Activated CD8-positive, alpha-beta T cell treated with anti-CD3 and anti-CD28 coated beads for 36 hours (primary cell): ENCODE measurements at regions not wholly inside any gene's neighbourhood (a gene's known extent, or its start where the extent isn't known, plus 50 kb on each side); places are given as distances from the start of the nearest gene placed in this dataset.

ENCODE experiments used
- ATAC-seq: fragments of 200-7000 bp; cut with Tn5 transposase; one replicate; pipeline ENCODE4 v1.10.0; 2021; ENCODE audit warnings: mild to moderate bottlenecking, moderate library complexity
- CTCF ChIA-PET: fragments of 350-600 bp; sonication (Branson Sonifier 250); formaldehyde crosslinking; loops from one replicate; lab custom pipeline; 2021; ENCODE audit warnings: antibody characterized with exemption; lab: Charles Lee
- POLR2A ChIA-PET: fragments of 350-600 bp; sonication (Branson Sonifier 250); formaldehyde crosslinking; loops from one replicate; lab custom pipeline; 2021; ENCODE audit warnings: antibody characterized with exemption; lab: Charles Lee
- DNase-seq: peaks from one replicate; pipeline ENCODE4 v3.0.0-alpha.2; 2020
- H3K27ac Mint-ChIP-seq: one replicate; pipeline ENCODE4 v1.8.0; 2021; ENCODE audit warnings: mild to moderate bottlenecking, mixed read lengths
- H3K27me3 Mint-ChIP-seq: one replicate; pipeline ENCODE4 v1.8.0; 2021; ENCODE audit warnings: mixed read lengths
- H3K36me3 Mint-ChIP-seq: one replicate; pipeline ENCODE4 v1.8.0; 2021; ENCODE audit warnings: low read depth, mixed read lengths
- H3K4me1 Mint-ChIP-seq: one replicate; pipeline ENCODE4 v1.8.0; 2021; ENCODE audit warnings: low read depth, mixed read lengths
- H3K4me3 Mint-ChIP-seq: one replicate; pipeline ENCODE4 v1.8.0; 2021; ENCODE audit warnings: mild to moderate bottlenecking, moderate library complexity, mixed read lengths
- H3K9me3 Mint-ChIP-seq: one replicate; pipeline ENCODE4 v1.8.0; 2021; ENCODE audit warnings: mixed read lengths
- intact Hi-C: fragments of 100-400 bp; cut with micrococcal nuclease; formaldehyde crosslinking; loops from one replicate; pipeline ENCODE4 v1.10.0; 2022
- TF ChIP-seq, protein P1 (sequence below): fragments of 200-600 bp; IDR thresholded peaks from one replicate; pipeline ENCODE4 v1.8.0; 2022; ENCODE audit warnings: antibody characterized with exemption, mild to moderate bottlenecking

DNA sequence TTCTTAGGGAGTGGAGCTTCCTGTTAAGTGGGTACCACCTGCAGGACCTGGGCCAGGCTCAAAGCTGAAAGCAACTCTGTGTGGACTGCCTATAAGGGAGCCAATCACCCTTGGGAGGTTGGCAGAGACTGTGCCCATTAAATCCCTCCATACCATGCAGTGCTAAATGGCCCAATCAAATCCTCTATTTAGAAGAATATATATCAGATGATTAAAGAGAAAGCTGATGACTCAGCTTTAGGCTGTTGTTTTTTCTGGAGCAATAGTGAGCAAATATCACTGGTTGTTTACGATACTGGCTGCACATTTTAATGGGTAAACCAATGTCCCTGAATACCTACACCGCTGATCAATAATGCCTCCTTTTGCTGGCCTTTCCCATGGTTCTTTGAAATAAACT, 101.3 kb downstream of the TMX1 start:
- ATAC-seq = no peak
- intact Hi-C loops = no loop called here
- H3K4me1 Mint-ChIP-seq = no peaks in the 10 kb centered on the region
- no peak for DNase-seq
- H3K4me3 Mint-ChIP-seq = no peak overlapping the region
- no peak overlapping the region for H3K27ac Mint-ChIP-seq
- CTCF ChIA-PET = interaction anchor here (0.9 kb wide), 1 partner anchor 58 kb away, joined by 6 read pairs; no protein-coding TSS in a partner anchor
- POLR2A ChIA-PET = no interaction called here
- no peaks in the 10 kb centered on the region for H3K27me3 Mint-ChIP-seq
- H3K9me3 Mint-ChIP-seq = no peaks in the 10 kb centered on the region
- TF ChIP-seq, protein P1, sequence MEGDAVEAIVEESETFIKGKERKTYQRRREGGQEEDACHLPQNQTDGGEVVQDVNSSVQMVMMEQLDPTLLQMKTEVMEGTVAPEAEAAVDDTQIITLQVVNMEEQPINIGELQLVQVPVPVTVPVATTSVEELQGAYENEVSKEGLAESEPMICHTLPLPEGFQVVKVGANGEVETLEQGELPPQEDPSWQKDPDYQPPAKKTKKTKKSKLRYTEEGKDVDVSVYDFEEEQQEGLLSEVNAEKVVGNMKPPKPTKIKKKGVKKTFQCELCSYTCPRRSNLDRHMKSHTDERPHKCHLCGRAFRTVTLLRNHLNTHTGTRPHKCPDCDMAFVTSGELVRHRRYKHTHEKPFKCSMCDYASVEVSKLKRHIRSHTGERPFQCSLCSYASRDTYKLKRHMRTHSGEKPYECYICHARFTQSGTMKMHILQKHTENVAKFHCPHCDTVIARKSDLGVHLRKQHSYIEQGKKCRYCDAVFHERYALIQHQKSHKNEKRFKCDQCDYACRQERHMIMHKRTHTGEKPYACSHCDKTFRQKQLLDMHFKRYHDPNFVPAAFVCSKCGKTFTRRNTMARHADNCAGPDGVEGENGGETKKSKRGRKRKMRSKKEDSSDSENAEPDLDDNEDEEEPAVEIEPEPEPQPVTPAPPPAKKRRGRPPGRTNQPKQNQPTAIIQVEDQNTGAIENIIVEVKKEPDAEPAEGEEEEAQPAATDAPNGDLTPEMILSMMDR = no peak
- H3K36me3 Mint-ChIP-seq = no peaks in the 10 kb centered on the region

DNA sequence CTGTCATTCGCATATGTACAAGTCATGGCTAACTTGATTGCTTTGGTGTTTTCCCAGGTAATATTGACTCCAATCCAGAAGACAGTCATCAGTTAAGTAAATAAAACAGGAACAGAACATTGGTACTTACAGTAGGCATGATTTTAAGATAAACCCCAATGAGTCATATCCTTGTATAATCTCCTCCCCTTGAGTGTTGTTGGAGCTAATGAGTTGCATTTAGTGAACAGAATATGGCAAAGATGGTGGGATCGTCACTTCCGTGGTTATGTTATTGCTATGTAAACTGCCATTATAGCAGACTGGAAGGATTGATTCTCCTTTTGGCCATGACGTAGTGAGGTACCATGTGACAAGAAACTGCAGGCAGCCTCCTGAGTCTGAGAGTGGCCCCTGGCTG, 102.2 kb downstream of the TMX1 start:
- no peak overlapping the region for H3K4me3 Mint-ChIP-seq
- CTCF ChIA-PET = interaction anchor here (1.5 kb wide), 1 partner anchor 28 kb away, joined by 3 read pairs; no protein-coding TSS in a partner anchor
- POLR2A ChIA-PET = no interaction called here
- TF ChIP-seq, protein P1 = no peak
- no peaks in the 10 kb centered on the region for H3K4me1 Mint-ChIP-seq
- H3K27ac Mint-ChIP-seq = no peak overlapping the region
- DNase-seq = no peak
- ATAC-seq = no peak
- peaks cover under 1% of the 10 kb centered on the region for H3K9me3 Mint-ChIP-seq
- no peaks in the 10 kb centered on the region for H3K36me3 Mint-ChIP-seq
- H3K27me3 Mint-ChIP-seq = no peaks in the 10 kb centered on the region
- intact Hi-C loops = no loop called here

DNA sequence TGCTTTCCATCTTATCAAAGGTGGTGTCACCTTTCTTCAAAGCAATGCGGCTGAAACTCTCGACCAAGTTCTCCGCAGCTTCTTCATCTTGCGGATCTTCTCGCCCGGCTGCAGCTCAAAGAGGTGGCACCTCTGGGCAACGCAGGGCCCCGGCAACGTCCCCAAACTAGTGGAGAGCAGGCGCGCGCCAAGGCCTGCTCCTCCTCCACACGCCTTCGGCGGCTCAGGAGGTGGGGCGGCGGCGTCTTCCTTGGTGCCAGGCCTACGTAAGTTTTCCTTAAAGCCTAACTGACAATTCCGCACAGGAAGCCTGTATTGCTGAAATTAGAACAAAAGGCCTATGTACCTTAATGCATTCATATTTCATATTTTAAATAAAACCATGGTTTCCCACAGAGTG, 112.0 kb downstream of the TMX1 start:
- intact Hi-C loops = no loop called here
- Mint-ChIP-seq H3K9me3 (peaks cover 6% of the 10 kb centered on the region), H3K27me3 (no peaks in the 10 kb centered on the region), H3K4me1 (no peaks in the 10 kb centered on the region), H3K4me3 (no peak overlapping the region), H3K36me3 (no peaks in the 10 kb centered on the region), H3K27ac (no peak overlapping the region)
- ChIA-PET POLR2A (no interaction called here), CTCF (no interaction called here)
- DNase-seq = no peak
- ATAC-seq = no peak
- TF ChIP-seq, protein P1 = no peak

DNA sequence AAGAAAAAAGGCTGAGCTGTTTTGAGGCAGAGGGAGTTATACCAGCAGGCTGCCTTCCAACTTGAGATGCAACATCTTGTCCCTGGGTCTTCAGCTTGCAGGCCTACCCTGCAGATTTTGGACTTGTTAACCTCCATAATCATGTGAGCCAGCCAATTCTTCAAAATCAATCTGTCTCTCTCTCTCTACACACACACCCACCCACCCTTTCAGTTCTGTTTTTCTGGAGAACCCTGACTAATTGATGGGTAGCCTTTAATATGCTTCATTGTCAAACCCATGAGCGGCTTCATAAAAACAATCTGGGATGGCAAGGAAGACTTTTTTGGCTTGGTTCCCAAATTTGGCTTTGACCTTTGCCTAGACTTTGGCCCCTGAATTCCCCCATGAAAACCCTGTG, 113.9 kb downstream of the TMX1 start:
- ATAC-seq = no peak
- Mint-ChIP-seq H3K27ac (no peak overlapping the region), H3K9me3 (no peaks in the 10 kb centered on the region), H3K27me3 (no peaks in the 10 kb centered on the region), H3K4me3 (no peak overlapping the region), H3K4me1 (no peaks in the 10 kb centered on the region), H3K36me3 (no peaks in the 10 kb centered on the region)
- intact Hi-C loops = no loop called here
- DNase-seq = no peak
- ChIA-PET CTCF (no interaction called here), POLR2A (no interaction called here)
- TF ChIP-seq, protein P1 = no peak

DNA sequence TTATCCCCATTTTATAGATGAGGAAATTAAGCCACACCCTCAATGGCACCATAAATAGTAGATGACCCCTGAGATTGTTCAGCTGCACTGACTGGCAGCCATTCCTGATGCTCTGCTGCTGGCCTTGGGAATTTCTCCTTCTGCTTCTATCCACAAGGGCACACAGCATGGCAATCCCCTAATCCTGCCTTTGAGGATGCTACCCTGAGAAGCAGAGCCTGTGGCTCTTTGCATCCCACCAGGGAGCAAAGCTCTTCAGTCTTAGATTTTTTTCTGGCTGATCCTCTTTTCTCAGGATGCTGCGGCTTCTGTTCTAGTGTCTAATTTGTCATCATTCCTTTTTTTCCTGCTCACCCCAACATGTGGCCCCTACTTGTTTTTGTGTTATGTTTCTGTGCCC, 114.8 kb downstream of the TMX1 start:
- TF ChIP-seq, protein P1 = no peak

More for the DNA sequence above, 114.8 kb downstream of the TMX1 start:
- Mint-ChIP-seq H3K4me3 (no peak overlapping the region), H3K36me3 (no peaks in the 10 kb centered on the region), H3K27ac (no peak overlapping the region), H3K4me1 (no peaks in the 10 kb centered on the region), H3K27me3 (peaks cover 2% of the 10 kb centered on the region), H3K9me3 (no peaks in the 10 kb centered on the region)
- DNase-seq (no peak), ATAC-seq (no peak)
- intact Hi-C loops = no loop called here
- ChIA-PET POLR2A (no interaction called here), CTCF (no interaction called here)
